ENCODE measurements at regions not wholly inside any gene's neighbourhood (a gene's known extent, or its start where the extent isn't known, plus 50 kb on each side); places are given as distances from the start of the nearest gene placed in this dataset.

DNA sequence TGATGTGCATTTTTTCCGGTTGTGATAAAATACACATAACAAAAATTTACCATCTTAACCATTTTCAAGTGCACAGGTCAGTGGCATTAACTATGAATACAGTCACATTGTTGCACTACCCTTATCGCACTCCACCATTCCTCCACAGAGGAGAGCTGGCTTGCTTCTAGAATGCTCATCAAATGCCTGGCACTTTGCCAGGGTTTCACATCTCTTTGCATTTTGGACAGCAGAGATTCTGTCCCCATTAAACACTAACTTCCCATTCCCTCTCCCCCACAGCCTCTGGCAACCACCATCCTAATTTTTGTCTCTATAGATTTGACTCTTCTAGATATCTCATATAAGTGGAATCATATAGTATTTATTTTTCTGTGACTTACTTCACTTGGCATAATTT lies 165.0 kb downstream of the ASB1 start:
- no peak overlapping the region for H3K4me3 Mint-ChIP-seq
- H3K4me1 Mint-ChIP-seq = peaks cover 9% of the 10 kb centered on the region
- no peaks in the 10 kb centered on the region for H3K36me3 Mint-ChIP-seq (ENCODE audit: low read depth)
- TF ChIP-seq, protein P1, sequence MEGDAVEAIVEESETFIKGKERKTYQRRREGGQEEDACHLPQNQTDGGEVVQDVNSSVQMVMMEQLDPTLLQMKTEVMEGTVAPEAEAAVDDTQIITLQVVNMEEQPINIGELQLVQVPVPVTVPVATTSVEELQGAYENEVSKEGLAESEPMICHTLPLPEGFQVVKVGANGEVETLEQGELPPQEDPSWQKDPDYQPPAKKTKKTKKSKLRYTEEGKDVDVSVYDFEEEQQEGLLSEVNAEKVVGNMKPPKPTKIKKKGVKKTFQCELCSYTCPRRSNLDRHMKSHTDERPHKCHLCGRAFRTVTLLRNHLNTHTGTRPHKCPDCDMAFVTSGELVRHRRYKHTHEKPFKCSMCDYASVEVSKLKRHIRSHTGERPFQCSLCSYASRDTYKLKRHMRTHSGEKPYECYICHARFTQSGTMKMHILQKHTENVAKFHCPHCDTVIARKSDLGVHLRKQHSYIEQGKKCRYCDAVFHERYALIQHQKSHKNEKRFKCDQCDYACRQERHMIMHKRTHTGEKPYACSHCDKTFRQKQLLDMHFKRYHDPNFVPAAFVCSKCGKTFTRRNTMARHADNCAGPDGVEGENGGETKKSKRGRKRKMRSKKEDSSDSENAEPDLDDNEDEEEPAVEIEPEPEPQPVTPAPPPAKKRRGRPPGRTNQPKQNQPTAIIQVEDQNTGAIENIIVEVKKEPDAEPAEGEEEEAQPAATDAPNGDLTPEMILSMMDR (IDR thresholded peaks at IDR 0.05; ENCODE audit: unreplicated experiment in 3 of 3) = no peak
- no peak overlapping the region for H3K27ac Mint-ChIP-seq
- H3K9me3 Mint-ChIP-seq = no peaks in the 10 kb centered on the region
- H3K27me3 Mint-ChIP-seq (ENCODE audit: low read depth) = no peaks in the 10 kb centered on the region

DNA sequence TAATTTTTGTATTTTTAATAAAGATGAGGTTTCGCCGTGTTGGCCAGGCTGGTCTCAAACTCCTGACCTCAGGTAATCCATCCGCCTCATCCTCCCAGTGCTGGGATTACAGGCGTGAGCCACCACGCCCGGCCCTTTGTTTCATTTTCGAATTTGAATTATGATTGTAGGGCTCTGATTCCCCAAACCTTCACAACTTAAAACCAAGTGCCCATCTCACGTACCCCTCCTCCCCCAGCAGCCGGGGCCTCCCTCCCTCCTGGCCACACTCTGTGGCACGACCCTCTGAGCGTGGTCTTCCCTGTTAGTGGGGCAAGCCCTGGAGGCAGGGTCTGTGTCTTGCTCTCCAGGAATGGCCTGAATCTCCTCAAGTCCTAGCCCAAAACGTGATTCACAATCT lies 166.5 kb downstream of the ASB1 start:
- H3K27me3 Mint-ChIP-seq (ENCODE audit: low read depth) = no peaks in the 10 kb centered on the region
- no peak overlapping the region for H3K4me3 Mint-ChIP-seq
- no peak overlapping the region for H3K27ac Mint-ChIP-seq
- H3K4me1 Mint-ChIP-seq = peaks cover 22% of the 10 kb centered on the region
- TF ChIP-seq, protein P1 (IDR thresholded peaks at IDR 0.05; ENCODE audit: unreplicated experiment in 3 of 3) = no peak
- H3K36me3 Mint-ChIP-seq (ENCODE audit: low read depth) = no peaks in the 10 kb centered on the region
- no peaks in the 10 kb centered on the region for H3K9me3 Mint-ChIP-seq

DNA sequence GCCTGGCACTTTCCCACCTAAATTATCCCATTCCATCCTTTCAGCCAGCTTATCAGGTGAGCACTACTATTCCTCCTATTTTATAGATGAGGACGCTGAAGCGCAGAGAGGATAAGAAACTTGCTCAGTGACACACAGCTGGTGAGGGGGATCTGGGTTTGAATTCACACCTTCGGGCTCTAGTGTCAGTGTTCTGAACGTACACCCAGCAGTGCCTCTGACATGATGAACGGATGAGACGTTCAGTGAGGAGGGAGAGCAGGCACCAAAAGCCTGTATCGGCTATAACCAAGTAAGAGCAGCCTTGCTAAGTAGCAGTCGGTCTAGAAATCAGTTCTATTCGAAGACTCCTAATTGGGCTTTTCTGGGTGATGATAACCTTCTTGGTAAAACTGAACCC lies 167.0 kb downstream of the ASB1 start:
- Mint-ChIP-seq H3K27me3 (ENCODE audit: low read depth) (no peaks in the 10 kb centered on the region), H3K27ac (no peak overlapping the region), H3K4me1 (peaks cover 27% of the 10 kb centered on the region), H3K36me3 (ENCODE audit: low read depth) (no peaks in the 10 kb centered on the region), H3K4me3 (no peak overlapping the region), H3K9me3 (no peaks in the 10 kb centered on the region)
- TF ChIP-seq, protein P1 (IDR thresholded peaks at IDR 0.05; ENCODE audit: unreplicated experiment in 3 of 3) = no peak

DNA sequence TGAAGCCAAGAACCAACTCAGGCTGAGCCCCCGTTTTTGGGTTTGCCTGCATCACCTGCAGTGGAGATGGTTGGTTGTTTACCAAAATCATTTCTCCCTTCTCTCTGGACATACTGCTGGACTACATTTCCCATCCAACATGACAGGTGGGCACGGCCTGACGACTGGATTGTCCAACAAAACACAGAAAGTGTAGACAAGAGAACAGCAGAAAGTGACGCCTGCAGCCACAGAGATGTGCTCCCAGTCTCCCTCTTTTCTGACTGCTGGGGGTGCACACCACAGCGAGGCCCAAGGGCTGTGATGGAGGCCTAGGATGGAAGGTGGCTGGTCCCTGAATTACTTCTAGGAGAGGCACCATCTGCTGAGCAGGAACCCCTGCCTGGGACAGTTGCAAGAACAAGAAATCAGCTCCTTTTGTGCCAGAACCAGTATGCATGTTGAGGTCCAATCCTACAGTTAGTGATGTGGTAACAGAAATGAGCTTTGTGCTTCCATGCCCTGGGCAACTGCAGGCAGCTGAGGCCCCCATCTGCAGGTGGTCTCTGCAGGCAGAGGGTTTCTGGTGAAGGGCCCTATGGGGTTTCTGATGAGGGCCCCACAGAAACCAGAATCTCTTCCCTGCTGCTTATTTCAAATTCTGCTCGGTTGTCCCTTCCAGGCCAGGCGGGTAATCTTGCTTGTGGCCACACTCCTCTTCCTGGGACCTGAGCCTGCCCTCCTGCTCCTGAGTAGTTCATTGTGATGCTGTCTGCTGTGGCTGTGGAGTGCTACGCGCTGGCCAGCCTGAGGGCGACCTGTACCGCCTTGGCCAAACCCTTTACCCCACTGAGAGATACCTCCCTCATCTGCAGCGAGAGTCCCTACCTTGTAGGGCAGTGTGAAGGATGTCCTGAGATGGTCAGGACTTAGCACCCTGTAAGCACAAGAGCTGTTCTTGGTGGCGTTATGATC lies 168.3 kb downstream of the ASB1 start:
- Mint-ChIP-seq H3K9me3 (no peaks in the 10 kb centered on the region), H3K27me3 (ENCODE audit: low read depth) (no peaks in the 10 kb centered on the region), H3K4me3 (no peak overlapping the region), H3K4me1 (peaks cover 34% of the 10 kb centered on the region), H3K36me3 (ENCODE audit: low read depth) (no peaks in the 10 kb centered on the region), H3K27ac (peak overlapping the region in 2 of 3 experiments; percentile 26 to 98)
- TF ChIP-seq, protein P1 (IDR thresholded peaks at IDR 0.05; ENCODE audit: unreplicated experiment in 3 of 3) = no peak

DNA sequence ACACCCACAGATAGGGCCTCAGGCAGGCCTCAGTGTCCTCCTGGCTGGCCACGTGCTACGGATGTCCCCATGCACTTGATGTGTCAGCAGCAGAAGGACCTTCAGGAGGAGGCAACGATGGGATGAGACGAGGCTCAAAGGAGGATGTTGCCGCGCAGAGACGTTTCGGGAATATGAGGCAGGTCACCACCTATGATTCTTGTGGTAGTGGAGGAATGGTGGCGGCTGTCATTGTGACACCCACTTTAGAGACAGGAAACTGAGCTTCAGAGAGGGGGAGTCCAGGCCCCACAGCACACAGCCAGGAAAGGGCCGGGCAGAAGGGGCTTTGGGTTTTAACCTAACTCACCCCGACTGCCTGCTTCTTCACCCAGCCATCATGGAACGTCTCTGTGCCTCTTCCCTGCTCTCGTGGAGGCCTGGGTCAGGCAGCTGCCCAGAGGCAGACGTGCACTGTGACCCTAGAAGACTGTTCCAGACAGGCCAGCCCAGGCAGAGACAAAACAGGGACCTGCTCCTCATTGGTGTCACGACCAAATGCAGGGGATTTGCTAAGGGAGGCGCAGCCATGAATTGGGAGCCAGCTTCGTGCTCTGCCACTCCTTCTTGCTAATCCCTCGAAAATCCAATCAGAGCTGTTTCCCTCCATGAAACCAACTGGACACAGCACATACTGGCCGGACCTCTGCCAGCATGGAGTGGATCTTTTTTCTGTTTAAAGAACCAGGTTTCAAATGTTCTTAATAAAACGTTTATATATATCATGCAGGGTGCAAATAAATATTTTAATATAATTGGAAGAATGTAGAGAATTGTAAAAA lies 169.2 kb downstream of the ASB1 start:
- peaks cover 34% of the 10 kb centered on the region for H3K4me1 Mint-ChIP-seq
- H3K9me3 Mint-ChIP-seq = no peaks in the 10 kb centered on the region
- TF ChIP-seq, protein P1 (IDR thresholded peaks at IDR 0.05; ENCODE audit: unreplicated experiment in 3 of 3) = no peak
- peak overlapping the region; percentile 89 to 98 (median 95) for H3K27ac Mint-ChIP-seq
- no peaks in the 10 kb centered on the region for H3K27me3 Mint-ChIP-seq (ENCODE audit: low read depth)
- H3K4me3 Mint-ChIP-seq = no peak overlapping the region
- H3K36me3 Mint-ChIP-seq (ENCODE audit: low read depth) = no peaks in the 10 kb centered on the region
